Kidney epithelial cell (primary cell): ENCODE measurements at regions not wholly inside any gene's neighbourhood (a gene's known extent, or its start where the extent isn't known, plus 50 kb on each side); places are given as distances from the start of the nearest gene placed in this dataset.
"Not testable (repeated sequence)": the region's sequence is repeated elsewhere in the genome, so short reads cannot be mapped to it uniquely, and the experiment has no call there.

Experiments
- DNase-seq: peaks from one replicate; pipeline ENCODE4 v3.0.0-alpha.2; 2010; ENCODE audit warnings: low read depth
- H3K27me3 ChIP-seq: 2 replicates; pipeline ENCODE4 v1.6.0; 2011; ENCODE audit warnings: low read length; ENCODE audit not compliant: control insufficient read depth, insufficient read depth
- H3K36me3 ChIP-seq: 2 replicates; pipeline ENCODE4 v1.5.1; 2011; ENCODE audit warnings: low read length; ENCODE audit not compliant: control insufficient read depth, insufficient read depth
- H3K4me3 ChIP-seq: 2 replicates; pipeline ENCODE4 v1.5.1; 2011; ENCODE audit warnings: low read depth, mild to moderate bottlenecking, control low read depth, low read length
- TF ChIP-seq, protein P1 (sequence below): IDR thresholded peaks from 2 replicates; pipeline ENCODE4 v1.5.1; 2011; ENCODE audit warnings: mild to moderate bottlenecking, moderate library complexity, low read length, control low read depth, inconsistent platforms; ENCODE audit not compliant: insufficient read depth, poor library complexity, severe bottlenecking

DNA sequence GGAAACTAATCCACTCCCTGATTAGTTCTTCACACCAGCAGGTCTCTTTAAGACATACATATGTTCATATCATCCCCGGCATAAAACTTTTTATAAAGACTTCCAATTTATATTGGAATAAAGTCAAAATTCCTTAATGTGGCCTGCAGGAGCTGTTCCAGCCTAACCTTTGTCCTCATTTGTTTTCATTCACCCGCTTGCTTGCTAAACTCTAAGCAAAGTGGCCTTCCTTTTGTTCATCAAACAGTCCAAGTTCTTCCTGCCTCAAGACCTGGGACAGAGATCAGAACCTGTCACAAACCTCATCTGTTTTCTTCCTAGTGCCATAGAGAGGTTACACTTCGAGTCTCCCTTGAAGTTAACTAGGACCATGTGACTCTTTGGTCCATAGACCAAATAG is 339.4 kb upstream of the ID2 start:
- TF ChIP-seq, protein P1, sequence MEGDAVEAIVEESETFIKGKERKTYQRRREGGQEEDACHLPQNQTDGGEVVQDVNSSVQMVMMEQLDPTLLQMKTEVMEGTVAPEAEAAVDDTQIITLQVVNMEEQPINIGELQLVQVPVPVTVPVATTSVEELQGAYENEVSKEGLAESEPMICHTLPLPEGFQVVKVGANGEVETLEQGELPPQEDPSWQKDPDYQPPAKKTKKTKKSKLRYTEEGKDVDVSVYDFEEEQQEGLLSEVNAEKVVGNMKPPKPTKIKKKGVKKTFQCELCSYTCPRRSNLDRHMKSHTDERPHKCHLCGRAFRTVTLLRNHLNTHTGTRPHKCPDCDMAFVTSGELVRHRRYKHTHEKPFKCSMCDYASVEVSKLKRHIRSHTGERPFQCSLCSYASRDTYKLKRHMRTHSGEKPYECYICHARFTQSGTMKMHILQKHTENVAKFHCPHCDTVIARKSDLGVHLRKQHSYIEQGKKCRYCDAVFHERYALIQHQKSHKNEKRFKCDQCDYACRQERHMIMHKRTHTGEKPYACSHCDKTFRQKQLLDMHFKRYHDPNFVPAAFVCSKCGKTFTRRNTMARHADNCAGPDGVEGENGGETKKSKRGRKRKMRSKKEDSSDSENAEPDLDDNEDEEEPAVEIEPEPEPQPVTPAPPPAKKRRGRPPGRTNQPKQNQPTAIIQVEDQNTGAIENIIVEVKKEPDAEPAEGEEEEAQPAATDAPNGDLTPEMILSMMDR = no peak
- Histone ChIP-seq H3K27me3 (no peaks in the 10 kb centered on the region), H3K36me3 (no peaks in the 10 kb centered on the region), H3K4me3 (no peak overlapping the region)
- DNase-seq = no peak

GRCh38 chr2:8343031-8343430 is 338.8 kb upstream of the ID2 start:
- H3K4me3 ChIP-seq = no peak overlapping the region
- TF ChIP-seq, protein P1 = no peak
- DNase-seq = no peak
- H3K27me3 ChIP-seq = no peaks in the 10 kb centered on the region
- H3K36me3 ChIP-seq = no peaks in the 10 kb centered on the region

GRCh38 chr2:8344144-8345097 is 337.4 kb upstream of the ID2 start:
- no peaks in the 10 kb centered on the region for H3K27me3 ChIP-seq
- H3K4me3 ChIP-seq = no peak overlapping the region
- no peaks in the 10 kb centered on the region for H3K36me3 ChIP-seq
- TF ChIP-seq, protein P1 = no peak
- no peak for DNase-seq

- TF ChIP-seq, protein P1 = no peak
- DNase-seq = no peak
- Histone ChIP-seq H3K4me3 (no peak overlapping the region), H3K36me3 (no peaks in the 10 kb centered on the region), H3K27me3 (no peaks in the 10 kb centered on the region)
These were observed 336.7 kb upstream of the ID2 start for GRCh38 chr2:8345200-8345599.

DNA sequence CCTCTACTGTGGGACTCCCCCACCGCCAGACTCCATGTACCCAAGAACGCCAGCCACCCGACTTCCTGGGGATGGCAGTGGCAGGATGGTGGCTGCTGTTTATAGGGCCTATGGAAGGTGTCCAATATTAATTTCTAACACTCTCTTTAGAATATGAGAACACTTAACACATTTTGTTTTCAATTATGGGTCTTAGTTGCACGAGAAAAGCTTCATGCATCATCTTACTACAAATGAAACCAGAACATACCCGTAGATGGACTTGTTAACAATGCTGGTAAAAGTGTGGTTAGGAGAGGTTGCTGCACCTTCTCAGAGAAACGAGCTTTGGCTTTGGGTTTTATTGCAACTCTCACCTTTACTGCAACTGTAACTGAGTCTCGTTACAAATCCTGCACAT is 335.6 kb upstream of the ID2 start:
- TF ChIP-seq, protein P1 = no peak
- DNase-seq = no peak
- Histone ChIP-seq H3K27me3 (no peaks in the 10 kb centered on the region), H3K36me3 (no peaks in the 10 kb centered on the region), H3K4me3 (no peak overlapping the region)

DNA sequence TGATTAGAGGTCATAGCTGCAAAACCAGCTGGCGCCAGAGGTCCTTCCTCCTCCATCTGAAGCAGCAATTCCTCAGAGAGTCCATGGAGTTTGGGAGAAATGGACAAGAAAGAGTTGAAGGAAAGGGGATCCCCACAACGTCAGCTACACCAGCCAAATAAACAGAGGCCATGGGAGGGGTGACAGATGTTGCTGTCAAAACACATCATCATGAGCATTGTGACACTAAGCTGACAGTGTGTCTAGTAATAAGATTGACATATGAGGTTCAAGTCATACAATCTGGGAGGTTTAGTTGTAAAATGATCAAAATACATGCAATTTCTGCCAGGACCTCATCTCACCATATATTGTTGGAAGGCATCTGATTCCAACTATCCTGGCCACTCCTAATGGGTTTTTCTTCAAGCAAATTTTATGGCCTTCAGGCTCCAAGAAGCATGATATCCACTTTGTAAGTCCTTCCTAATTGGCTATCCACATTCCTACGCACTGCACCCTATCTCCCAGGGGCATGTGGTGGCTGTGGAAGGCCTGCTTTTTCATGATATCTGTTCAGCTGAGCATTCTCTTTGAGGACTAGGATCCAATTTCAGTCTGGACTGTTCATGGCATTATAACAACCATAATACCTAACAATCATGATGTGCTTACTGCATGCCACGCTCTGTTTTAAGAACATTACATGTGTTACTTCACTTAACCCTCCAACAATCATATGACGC is 335.0 kb upstream of the ID2 start:
- no peaks in the 10 kb centered on the region for H3K36me3 ChIP-seq
- H3K4me3 ChIP-seq = no peak overlapping the region
- H3K27me3 ChIP-seq = no peaks in the 10 kb centered on the region
- TF ChIP-seq, protein P1 = no peak
- DNase-seq = no peak

- not testable (repeated sequence) for H3K27me3 ChIP-seq, H3K4me3 ChIP-seq, DNase-seq
These were observed 332.9 kb upstream of the ID2 start for GRCh38 chr2:8348911-8349310.

More at GRCh38 chr2:8348911-8349310, 332.9 kb upstream of the ID2 start:
- H3K36me3 ChIP-seq = not testable (repeated sequence)
